ENCODE measurements at regions not wholly inside any gene's neighbourhood (a gene's known extent, or its start where the extent isn't known, plus 50 kb on each side); places are given as distances from the start of the nearest gene placed in this dataset.
"Not testable (repeated sequence)": the region's sequence is repeated elsewhere in the genome, so short reads cannot be mapped to it uniquely, and the experiment has no call there.

GRCh38 chr9:86645303-86645702 lies 291.1 kb upstream of the TUT7 start:
- DNase-seq, result no peak

- DNase-seq, result no peak
These were observed 290.4 kb upstream of the TUT7 start for GRCh38 chr9:86644675-86645034.

GRCh38 chr9:86643946-86644674 lies 289.9 kb upstream of the TUT7 start:
- DNase-seq, result no peak

DNA sequence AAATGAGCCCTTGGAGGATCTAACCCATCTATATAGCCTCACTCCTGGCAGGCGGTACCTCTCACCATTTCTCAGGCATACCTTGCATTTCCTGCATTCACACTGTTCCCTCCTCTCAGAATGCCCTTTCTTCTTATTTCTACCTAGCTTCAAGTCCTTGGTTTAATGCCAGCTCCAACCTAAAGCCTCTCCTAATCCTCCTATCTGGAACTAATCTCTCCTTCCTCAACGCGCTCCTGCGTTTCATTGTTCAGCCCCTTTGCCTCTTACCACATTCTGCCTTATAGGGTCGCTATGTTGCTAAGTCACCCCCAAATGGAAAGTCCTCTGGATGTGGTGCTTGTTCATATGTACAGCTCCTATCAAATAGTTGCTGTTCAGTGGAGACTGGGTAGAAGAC lies 288.5 kb upstream of the TUT7 start:
- DNase-seq, result no peak

- DNase-seq, result no peak
These were observed 287.8 kb upstream of the TUT7 start for GRCh38 chr9:86641970-86642369.

- DNase-seq, result no peak
These were observed 285.7 kb upstream of the TUT7 start for GRCh38 chr9:86639899-86640379.

GRCh38 chr9:86639287-86639686 lies 285.1 kb upstream of the TUT7 start:
- DNase-seq, result no peak

DNA sequence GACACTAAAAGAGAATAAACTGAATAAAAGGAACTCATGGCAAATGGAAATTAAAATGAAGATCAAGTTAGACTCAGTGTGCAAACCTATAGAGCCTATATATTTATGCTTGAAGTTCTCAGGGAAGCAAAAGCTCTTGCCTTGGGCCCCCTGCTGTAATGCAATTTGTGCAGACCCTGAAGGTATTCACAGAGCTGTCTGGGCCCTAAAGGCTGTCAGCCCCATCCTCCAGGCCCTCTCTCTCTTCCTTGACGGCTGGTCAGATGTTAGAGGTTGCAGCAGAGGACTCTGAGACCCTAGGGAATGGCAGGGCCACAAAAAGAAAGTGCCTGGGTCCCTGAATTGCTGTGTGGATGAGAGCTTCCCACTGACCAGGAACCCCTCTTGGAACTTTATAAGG lies 283.9 kb upstream of the TUT7 start:
- no peak for DNase-seq

GRCh38 chr9:86637515-86637914 lies 283.3 kb upstream of the TUT7 start:
- DNase-seq, result no peak

DNA sequence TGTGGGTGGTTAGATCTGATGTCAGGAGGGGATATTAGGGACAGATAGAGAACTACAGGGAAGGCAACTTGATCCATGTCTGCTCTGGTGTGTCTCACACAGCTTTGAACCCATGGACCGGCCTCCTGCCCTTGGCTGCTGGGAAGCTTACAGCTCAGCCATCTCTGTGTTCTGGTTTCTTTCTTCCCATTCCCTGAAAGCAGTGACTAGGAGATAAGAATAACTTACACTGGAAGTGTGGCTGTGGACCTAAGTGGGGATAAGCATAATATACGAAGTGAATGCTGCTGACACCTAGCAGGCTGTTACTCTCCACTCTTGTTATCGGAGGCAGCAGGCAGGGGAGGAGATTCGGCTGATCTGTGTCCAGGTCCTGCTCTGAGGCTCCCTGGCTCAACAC lies 282.3 kb upstream of the TUT7 start:
- DNase-seq, result no peak

DNA sequence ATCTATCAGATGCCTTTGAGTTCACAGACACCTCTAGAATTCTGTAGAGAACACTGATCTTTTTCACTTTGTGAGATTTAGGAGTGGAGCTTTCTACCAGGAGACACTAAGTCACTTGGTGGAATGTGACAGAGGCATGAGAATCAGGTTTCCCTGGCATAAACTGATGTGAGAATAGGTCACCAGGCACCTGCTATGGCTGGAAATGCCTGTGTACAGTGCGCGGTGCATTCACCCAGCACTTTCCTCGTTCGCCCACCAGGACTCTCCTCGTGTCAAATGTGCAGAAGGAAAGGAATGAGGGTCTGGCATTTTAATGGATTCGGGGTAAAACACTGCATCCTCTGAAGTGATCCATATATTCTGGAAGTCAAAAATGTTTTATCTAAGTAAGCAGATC lies 281.8 kb upstream of the TUT7 start:
- no peak for DNase-seq

- no peak for DNase-seq
These were observed 280.3 kb upstream of the TUT7 start for GRCh38 chr9:86634501-86634900.

DNA sequence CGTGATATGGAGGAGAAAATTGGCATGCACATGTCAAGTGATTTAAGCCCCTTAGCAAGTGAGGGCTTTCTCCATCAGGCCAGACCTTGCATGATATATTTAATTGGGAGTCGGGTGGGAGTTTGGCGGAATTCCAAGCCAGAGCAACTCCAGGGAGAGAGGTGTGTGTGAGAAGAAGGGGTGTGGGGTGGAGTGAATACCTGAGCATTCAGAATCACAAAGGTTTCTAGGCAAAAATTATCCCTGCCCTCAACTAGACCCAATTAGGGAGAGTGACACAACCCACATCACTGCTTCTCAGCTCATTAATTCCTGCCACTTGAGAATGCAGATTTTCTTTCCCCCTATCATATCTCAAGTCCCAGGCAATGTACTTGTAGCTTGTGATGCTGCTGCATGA lies 279.7 kb upstream of the TUT7 start:
- no peak for DNase-seq

- DNase-seq, result no peak
These were observed 278.3 kb upstream of the TUT7 start for GRCh38 chr9:86632537-86632936.

- DNase-seq, result no peak
These were observed 275.3 kb upstream of the TUT7 start for GRCh38 chr9:86629530-86629929.

GRCh38 chr9:86626802-86627201 lies 272.6 kb upstream of the TUT7 start:
- no peak for DNase-seq

- no peak for DNase-seq
These were observed 270.4 kb upstream of the TUT7 start for GRCh38 chr9:86624630-86625029.

DNA sequence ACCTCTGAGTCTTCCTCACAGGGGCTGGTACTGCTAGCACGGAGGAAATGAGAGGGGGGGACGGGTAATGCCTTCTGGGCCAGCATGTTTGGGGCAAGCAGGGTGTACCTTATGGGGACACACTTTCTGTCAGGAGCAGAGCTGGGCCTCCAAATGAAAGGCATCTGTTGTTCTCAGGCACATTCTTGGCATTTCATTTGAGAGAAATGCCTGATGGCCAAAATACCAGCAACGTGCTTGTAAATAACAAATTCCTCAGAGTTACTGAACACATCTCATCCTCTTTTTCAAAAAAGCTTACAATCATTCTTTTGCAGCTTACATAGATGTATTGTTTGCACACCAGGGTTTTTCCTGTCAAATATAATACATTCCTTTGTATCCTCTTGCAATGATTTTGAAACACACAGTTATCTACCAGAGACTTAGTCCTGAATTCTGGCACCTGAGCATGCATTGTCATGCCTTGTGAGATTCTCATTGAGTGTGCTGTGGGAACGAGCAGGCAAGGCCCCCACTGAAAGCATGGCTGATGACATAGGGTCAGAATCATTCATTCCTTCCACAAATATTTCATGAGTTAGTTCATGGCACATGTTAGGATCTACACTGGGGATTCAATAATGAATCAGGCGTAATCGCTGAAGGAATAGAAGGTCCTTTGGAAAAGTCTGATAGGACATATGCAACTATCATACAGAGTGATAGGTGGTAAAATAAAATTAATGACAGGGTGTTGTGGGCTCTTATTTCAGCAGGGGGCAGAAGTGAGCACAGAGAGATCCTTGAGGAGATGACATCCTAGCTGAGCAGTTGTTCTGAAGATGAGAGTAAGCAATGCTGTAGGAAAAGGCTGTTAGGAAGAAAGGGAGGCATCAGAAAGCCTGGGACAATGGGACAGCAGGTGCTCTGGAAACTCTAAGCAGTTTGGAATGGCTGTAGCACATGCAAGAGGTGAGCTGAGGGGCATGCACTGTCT lies 260.9 kb upstream of the TUT7 start:
- DNase-seq, result no peak

- DNase-seq, result no peak
These were observed 259.7 kb upstream of the TUT7 start for GRCh38 chr9:86613943-86614342.

- DNase-seq, result not testable (repeated sequence)
These were observed 257.3 kb upstream of the TUT7 start for GRCh38 chr9:86611534-86611933.

- DNase-seq, result no peak
These were observed 251.1 kb upstream of the TUT7 start for GRCh38 chr9:86605303-86605702.

GRCh38 chr9:86604741-86605140 lies 250.5 kb upstream of the TUT7 start:
- no peak for DNase-seq

- no peak for DNase-seq
These were observed 248.5 kb upstream of the TUT7 start for GRCh38 chr9:86602715-86603114.

DNA sequence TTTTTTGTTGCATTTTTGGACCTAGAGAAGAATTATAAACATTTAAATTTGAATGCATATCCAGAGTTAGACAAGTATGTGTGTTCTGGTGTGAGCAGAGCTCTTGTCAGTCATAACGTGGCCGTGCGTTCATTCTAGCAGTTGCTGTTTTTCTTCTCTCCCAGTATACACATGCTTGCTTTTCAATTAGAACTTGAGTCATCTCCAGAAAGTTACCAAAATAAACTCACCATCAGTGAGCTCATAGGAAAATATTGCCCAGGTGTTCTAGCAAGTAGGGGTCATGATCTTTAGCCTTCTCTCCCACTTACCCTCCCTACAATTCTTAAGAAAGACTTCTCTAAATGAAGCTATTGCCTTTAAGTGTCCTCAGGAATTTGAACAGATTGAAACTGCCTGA lies 247.5 kb upstream of the TUT7 start:
- no peak for DNase-seq
